ENCODE measurements at regions not wholly inside any gene's neighbourhood (a gene's known extent, or its start where the extent isn't known, plus 50 kb on each side); places are given as distances from the start of the nearest gene placed in this dataset.
A peak's percentile ranks its signal among the peaks of the same experiment; 100 is the strongest.
"Not testable (repeated sequence)": the region's sequence is repeated elsewhere in the genome, so short reads cannot be mapped to it uniquely, and the experiment has no call there.

GRCh38 chr2:83055376-83056010, 1403.6 kb downstream of the SUCLG1 start:
- peak; percentile 14 for DNase-seq (ENCODE audit: low spot score)

DNA sequence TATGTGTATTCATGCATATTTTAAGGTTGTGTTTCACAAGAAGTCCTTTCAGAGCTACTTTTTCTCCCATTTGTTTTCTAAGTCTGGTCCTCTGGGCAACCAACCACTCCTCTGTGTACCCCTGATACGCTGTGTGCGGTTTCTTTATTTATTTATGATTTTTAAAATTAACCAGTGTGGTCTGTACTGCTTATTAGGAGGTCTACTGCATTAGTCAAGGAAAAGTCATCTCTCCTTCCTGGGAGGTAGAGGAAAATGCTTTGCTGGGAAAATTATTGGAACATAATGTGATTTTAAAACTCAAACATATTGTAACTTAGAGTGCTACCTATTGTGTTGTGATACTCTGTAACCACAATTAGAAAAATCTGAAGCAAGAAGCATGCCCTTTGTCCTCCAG, 1404.3 kb downstream of the SUCLG1 start:
- DNase-seq (ENCODE audit: low spot score) = no peak

DNA sequence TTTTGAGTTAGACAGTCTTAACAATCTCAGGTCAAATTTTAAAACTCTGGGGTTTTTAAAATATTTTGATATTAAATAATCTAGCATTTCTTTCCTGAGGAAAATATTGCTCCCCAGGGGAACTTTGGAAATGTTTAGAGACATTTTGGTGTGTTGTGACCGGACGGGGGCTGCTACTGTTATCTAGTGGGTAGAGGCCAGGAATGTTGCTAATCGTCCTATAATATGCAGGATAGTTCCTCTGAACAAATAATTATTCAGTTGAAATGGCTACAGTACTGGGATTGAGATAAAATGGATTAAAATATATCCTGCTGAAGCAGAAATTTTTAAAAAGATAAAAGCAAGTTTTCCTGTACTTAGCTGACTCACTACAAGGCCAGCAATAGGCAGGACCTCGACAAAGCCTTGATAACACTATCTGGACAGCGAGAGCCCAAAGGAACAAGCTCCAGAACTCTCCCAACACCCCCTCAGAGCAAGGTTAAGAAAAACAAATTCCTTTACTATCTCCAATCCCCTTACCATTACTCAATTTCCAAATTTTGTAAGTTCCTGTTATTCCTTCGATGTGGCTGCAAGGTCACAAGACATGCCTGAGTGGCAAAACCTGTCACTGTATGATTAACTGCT, 1407.4 kb downstream of the SUCLG1 start:
- no peak for DNase-seq (ENCODE audit: low spot score)

GRCh38 chr2:83042053-83042452, 1417.0 kb downstream of the SUCLG1 start:
- DNase-seq (ENCODE audit: low spot score) = no peak

DNA sequence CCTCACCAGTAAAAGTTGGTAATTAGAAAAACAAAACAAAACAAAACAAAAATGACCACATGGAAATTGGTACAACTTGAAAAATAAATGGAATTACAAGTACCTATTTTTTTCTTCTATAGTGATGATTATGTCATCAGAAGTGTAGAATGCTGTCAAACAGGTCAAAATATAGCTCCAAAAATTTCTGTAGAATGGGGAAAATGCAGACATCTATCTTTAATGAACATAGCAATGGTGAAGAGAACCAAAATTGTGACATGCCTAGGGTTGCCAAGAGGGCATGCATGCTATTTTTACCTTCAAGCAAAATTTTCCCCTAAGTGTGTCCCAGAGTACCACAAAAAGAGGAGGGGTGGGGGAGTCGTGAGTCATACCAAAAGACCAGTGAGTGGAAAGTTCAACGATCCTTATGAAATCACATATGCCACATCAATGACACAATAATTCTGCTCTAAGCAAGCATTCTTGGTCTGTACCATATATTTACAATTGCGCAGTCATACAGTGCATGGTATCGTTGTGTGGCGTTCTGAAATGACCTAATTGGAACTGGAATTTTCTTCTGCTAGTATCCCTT, 1436.4 kb downstream of the SUCLG1 start:
- no peak for DNase-seq (ENCODE audit: low spot score)

GRCh38 chr2:83017366-83018090, 1441.6 kb downstream of the SUCLG1 start:
- DNase-seq (ENCODE audit: low spot score) = no peak

DNA sequence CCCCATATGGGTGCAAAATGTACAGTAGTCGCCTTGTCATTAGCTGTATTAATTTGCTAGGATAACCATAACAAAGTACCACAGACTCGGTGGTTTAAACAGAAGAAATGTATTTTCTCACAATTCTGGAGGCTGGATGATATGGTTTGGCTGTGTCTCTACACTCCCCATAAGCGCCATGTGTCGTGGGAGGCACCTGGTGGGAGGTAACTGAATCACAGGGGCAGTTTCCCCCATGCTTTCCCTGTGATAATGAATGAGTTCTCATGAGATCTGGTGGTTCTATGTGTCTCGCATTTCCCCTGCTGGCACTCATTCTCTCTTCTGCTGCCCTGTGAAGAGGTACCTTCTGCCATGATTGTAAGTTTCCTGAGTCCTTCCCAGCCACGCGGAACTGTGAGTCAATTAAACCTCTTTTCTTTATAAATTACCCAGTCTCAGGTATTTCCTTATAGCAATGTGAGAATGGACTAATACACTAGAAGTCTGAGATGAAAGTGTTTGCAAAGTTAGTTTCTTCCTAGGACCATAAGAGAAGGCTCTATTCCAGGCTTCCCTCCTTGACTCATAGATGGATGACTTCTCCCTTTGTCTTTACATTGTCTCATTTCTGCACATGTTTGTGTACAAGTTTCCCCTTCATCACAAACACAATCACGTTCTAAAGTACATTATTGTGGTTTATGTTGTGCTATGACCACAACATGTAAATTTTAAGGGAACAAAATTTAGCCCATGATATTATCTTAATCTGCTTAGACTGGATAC, 1442.6 kb downstream of the SUCLG1 start:
- DNase-seq (ENCODE audit: low spot score) = no peak

GRCh38 chr2:83015900-83016299, 1443.2 kb downstream of the SUCLG1 start:
- DNase-seq (ENCODE audit: low spot score) = no peak

DNA sequence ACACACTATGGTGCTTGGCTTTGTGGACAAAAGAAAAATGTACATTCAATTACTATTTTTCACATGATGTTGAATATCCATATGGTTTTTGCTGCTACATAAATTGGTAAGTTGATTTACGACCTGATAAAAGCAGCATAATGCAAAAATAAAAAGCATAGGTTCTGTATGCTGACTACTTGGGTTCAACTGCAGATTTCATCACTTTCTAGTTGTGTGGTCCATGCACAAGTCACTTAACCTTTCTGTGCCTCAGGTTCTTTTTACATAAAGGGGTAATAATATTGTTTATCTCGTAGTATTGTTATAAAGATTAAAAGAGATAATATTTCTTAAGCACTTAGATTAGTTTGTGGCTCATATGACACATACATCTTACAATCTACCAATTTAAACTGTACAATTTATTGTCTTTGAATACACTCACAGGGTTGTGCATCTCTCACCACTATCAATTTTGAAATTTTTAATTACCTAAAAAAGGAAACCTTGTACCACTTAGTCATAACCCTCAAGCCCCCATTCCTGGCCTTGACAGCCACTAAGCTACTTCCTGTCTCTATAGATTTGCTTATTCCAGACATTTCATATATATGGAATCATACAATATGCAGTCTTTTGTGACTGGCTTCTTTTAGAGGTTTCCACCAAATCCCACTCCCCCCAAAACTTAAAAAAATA, 1443.9 kb downstream of the SUCLG1 start:
- no peak for DNase-seq (ENCODE audit: low spot score)

DNA sequence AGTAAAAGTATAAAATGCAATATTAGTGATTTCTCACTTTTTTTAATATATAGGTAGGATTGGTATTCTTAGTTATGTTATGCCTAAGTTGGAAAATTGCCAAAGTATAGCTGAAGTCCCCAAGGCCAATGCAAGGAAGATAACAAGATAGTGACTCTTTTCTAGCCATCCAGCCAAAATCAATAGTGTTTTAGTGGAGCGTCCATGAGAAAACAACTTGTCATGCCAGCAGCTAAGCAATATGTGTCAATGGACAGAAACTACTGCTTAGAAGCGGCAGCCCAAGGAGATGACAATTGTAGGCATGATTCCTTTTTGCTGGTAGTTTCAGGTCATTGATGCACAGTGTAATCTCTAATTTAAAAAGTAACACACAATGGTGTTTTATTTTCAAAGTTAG, 1444.6 kb downstream of the SUCLG1 start:
- DNase-seq (ENCODE audit: low spot score) = no peak

DNA sequence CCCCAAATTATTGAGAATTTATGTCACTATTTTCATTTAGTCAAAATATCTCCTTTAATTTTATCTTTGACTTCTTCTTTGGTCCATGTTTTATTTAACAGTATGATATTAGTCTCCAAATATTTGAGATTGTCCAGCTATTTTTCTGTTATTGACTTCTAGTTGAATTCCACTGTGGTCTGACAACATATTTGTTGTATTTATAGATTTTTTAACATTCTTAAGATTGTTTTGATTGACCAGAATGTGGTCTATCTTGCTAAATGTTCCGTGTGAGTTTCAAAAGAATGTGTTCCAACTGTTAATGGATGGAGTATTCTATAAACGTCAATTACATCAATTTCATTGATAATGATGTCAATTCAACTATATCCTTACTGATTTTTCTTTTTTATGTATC, 1452.1 kb downstream of the SUCLG1 start:
- DNase-seq (ENCODE audit: low spot score) = no peak

DNA sequence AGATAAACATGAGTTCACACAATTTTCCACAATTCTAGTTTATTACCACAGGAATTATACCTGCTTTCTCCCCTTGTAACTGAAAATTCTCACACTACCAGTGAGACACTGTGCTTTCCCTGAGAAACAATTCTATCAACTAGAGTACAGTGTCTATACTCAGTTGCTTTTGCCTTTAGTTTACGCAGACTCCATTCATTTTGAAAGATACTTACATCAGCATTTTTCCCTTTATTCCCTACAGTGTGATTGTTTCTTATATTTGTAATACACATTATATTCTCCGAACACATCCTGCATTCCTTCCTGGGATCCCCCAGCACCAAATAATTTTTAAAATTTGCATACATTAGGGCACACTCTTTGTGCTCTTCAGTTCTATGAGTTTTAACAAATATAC, 1455.5 kb downstream of the SUCLG1 start:
- no peak for DNase-seq (ENCODE audit: low spot score)

GRCh38 chr2:83002706-83003105, 1456.4 kb downstream of the SUCLG1 start:
- DNase-seq (ENCODE audit: low spot score) = no peak

- DNase-seq (ENCODE audit: low spot score) = no peak
Observed at GRCh38 chr2:82998781-82999180, 1460.3 kb downstream of the SUCLG1 start.

DNA sequence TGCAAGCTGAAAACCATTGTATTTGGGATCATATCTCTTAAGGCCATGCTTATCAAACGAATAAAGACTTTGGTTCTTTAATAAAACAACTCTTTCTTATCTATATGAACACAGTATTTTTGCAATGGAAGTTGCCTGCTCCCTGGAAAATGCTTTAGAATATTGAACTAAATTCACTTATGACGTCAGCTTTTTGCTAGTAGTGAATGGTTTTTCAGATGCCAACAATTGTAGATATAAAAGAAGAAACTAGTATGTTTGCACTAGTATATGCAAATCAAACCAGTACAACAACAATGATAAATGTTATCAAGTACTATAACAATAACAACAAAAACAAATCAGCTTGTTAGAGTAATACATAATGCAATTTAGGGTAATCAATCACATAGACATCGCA, 1462.9 kb downstream of the SUCLG1 start:
- DNase-seq (ENCODE audit: low spot score) = no peak

GRCh38 chr2:82994151-82994550, 1464.9 kb downstream of the SUCLG1 start:
- DNase-seq (ENCODE audit: low spot score) = no peak

- DNase-seq (ENCODE audit: low spot score) = no peak
Observed at GRCh38 chr2:82993609-82994008, 1465.5 kb downstream of the SUCLG1 start.

GRCh38 chr2:82992968-82993367, 1466.1 kb downstream of the SUCLG1 start:
- DNase-seq (ENCODE audit: low spot score) = no peak

GRCh38 chr2:82987706-82988105, 1471.4 kb downstream of the SUCLG1 start:
- DNase-seq (ENCODE audit: low spot score) = not testable (repeated sequence)

DNA sequence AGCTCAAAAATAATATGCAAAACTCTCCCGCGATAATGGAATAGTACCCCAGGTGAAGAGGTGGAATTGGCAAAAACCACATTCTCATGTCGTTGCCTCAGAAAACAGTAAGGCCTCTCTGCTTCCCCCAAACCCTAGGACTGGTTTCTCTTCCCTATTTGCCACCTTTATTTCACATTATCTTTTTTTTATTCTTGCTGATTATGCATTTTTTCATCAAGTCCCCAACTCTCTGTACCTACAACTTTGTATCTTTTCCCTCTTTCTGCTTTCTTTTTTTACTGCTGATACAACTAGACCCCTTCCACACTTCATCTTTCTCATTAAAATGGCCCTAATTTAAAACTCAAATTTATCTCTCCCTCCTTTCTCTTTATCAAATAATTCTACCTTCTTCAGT, 1472.2 kb downstream of the SUCLG1 start:
- no peak for DNase-seq (ENCODE audit: low spot score)

- no peak for DNase-seq (ENCODE audit: low spot score)
Observed at GRCh38 chr2:82985572-82986197, 1473.4 kb downstream of the SUCLG1 start.

Data from AG08396 (cell line).